Tibial artery (tissue), 4 donors: ENCODE measurements at regions not wholly inside any gene's neighbourhood (a gene's known extent, or its start where the extent isn't known, plus 50 kb on each side); places are given as distances from the start of the nearest gene placed in this dataset.

Source experiments
- DNase-seq, 2 donors: peaks; one replicate each; pipeline ENCODE4 v3.0.0-alpha.2; 2019
- H3K27ac ChIP-seq, 2 donors: fragments of 200-600 bp; sonication (generic) in 1 of 2; 1 replicate in 1 of 2; 2 replicates in 1 of 2; pipeline ENCODE4 v1.5.1; 2018 to 2019; ENCODE audit warnings: mild to moderate bottlenecking in 1 of 2
- H3K27me3 ChIP-seq, 2 donors: fragments of 200-600 bp; sonication (generic) in 1 of 2; one replicate each; pipeline versions ENCODE4 v1.5.1 to v1.6.0; 2016 to 2019
- H3K36me3 ChIP-seq, 3 donors: fragments of 200-600 bp; sonication (generic) in 2 of 3; one replicate each; pipeline ENCODE4 v1.5.1; 2016 to 2019; ENCODE audit warnings: mild to moderate bottlenecking in 2 of 3
- H3K4me1 ChIP-seq, 4 donors: fragments of 200-600 bp; sonication (generic) in 2 of 4; 1 replicate in 3 of 4; 2 replicates in 1 of 4; pipeline ENCODE4 v1.5.1; 2016 to 2019
- H3K4me3 ChIP-seq, 2 donors: fragments of 200-600 bp; sonication (generic) in 1 of 2; 1 replicate in 1 of 2; 2 replicates in 1 of 2; pipeline ENCODE4 v1.5.1; 2018 to 2019; ENCODE audit warnings: mild to moderate bottlenecking in 2 of 2
- H3K9me3 ChIP-seq, 3 donors: fragments of 200-600 bp; sonication (generic) in 1 of 3; one replicate each; pipeline ENCODE4 v1.5.1; 2016 to 2019
- CTCF ChIP-seq, 2 experiments: fragments of 200-600 bp in 1 of 2; fragments of 450-650 bp in 1 of 2; IDR thresholded peaks; one replicate each; pipeline ENCODE4 v1.5.1; 2017 to 2019; ENCODE audit warnings: antibody characterized with exemption in 2 of 2, mild to moderate bottlenecking in 1 of 2, moderate library complexity in 1 of 2
- intact Hi-C: fragments of 100-400 bp; cut with DNase I; formaldehyde crosslinking; loops from one replicate; pipeline ENCODE4 v1.15.0; 2023; ENCODE audit warnings: low total_unique reads

GRCh38 chr16:48864055-48864454 is 254.1 kb upstream of the N4BP1 start:
- TF ChIP-seq CTCF (IDR thresholded peaks at IDR 0.05), result no peak
- H3K4me3 ChIP-seq, result no peak overlapping the region
- DNase-seq, result no peak
- no peaks in the 10 kb centered on the region for H3K36me3 ChIP-seq
- intact Hi-C loops, result no loop called here
- H3K27me3 ChIP-seq, result no peaks in the 10 kb centered on the region
- H3K9me3 ChIP-seq, result no peaks in the 10 kb centered on the region
- no peaks in the 10 kb centered on the region for H3K4me1 ChIP-seq
- H3K27ac ChIP-seq, result no peak overlapping the region

- Histone ChIP-seq H3K27ac (no peak overlapping the region), H3K27me3 (no peaks in the 10 kb centered on the region), H3K36me3 (no peaks in the 10 kb centered on the region), H3K9me3 (no peaks in the 10 kb centered on the region), H3K4me1 (no peaks in the 10 kb centered on the region), H3K4me3 (no peak overlapping the region)
- DNase-seq, result no peak
- no peak for TF ChIP-seq CTCF (IDR thresholded peaks at IDR 0.05)
- intact Hi-C loops, result no loop called here
These were observed 252.1 kb upstream of the N4BP1 start for GRCh38 chr16:48862087-48862532.

- H3K36me3 ChIP-seq, result no peaks in the 10 kb centered on the region
- H3K27me3 ChIP-seq, result no peaks in the 10 kb centered on the region
- no peak overlapping the region for H3K27ac ChIP-seq
- H3K9me3 ChIP-seq, result no peaks in the 10 kb centered on the region
- H3K4me1 ChIP-seq, result no peaks in the 10 kb centered on the region
- intact Hi-C loops, result no loop called here
- TF ChIP-seq CTCF (IDR thresholded peaks at IDR 0.05), result no peak
- no peak overlapping the region for H3K4me3 ChIP-seq
- DNase-seq, result no peak
These were observed 250.4 kb upstream of the N4BP1 start for GRCh38 chr16:48860341-48860740.

- Histone ChIP-seq H3K27ac (no peak overlapping the region), H3K9me3 (no peaks in the 10 kb centered on the region), H3K27me3 (no peaks in the 10 kb centered on the region), H3K4me3 (no peak overlapping the region), H3K36me3 (no peaks in the 10 kb centered on the region), H3K4me1 (no peaks in the 10 kb centered on the region)
- TF ChIP-seq CTCF (IDR thresholded peaks at IDR 0.05), result no peak
- intact Hi-C loops, result no loop called here
- no peak for DNase-seq
These were observed 243.0 kb upstream of the N4BP1 start for GRCh38 chr16:48852951-48853350.

GRCh38 chr16:48852458-48852857 is 242.5 kb upstream of the N4BP1 start:
- H3K36me3 ChIP-seq, result no peaks in the 10 kb centered on the region
- intact Hi-C loops, result no loop called here
- no peak overlapping the region for H3K4me3 ChIP-seq
- no peaks in the 10 kb centered on the region for H3K9me3 ChIP-seq
- TF ChIP-seq CTCF (IDR thresholded peaks at IDR 0.05), result no peak
- no peak overlapping the region for H3K27ac ChIP-seq
- H3K27me3 ChIP-seq, result no peaks in the 10 kb centered on the region
- H3K4me1 ChIP-seq, result no peaks in the 10 kb centered on the region
- DNase-seq, result no peak

DNA sequence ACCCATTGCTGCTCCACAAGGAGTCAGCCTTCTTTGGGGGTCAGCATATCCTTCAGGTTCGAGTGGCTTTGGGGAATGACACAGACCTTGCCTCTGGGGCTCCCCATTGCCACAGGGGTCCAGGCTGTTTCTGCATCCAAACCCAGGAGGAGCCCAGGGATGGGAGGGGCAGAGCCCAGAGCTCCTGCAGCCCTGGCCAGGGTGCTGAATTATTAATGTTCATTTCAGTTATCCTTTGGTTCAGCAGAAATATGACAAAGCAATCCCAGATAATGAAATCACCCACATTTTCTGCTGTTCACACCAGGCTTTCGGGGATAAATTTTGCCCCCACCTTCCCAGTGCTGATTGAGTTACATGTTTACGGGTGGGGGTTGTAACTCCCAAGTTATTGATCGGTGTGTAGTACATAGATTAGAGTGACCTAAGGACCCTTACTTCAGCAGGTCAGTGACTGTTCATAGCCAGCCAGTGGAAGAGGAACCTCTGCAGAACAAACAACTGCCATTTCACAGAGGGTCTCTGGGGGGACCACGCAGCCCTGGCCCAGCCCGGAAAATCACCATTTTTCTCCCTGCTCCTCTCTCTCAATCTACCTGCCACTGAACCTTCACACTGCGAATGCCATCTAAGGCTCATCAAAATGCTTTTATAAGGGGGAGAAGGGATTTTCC is 240.3 kb upstream of the N4BP1 start:
- TF ChIP-seq CTCF (IDR thresholded peaks at IDR 0.05), result no peak
- intact Hi-C loops, result no loop called here
- H3K4me3 ChIP-seq, result no peak overlapping the region
- DNase-seq, result no peak
- no peaks in the 10 kb centered on the region for H3K27me3 ChIP-seq
- H3K9me3 ChIP-seq, result no peaks in the 10 kb centered on the region
- no peaks in the 10 kb centered on the region for H3K4me1 ChIP-seq
- H3K36me3 ChIP-seq, result no peaks in the 10 kb centered on the region
- H3K27ac ChIP-seq, result no peak overlapping the region
